Kidney epithelial cell (primary cell): ENCODE measurements at regions not wholly inside any gene's neighbourhood (a gene's known extent, or its start where the extent isn't known, plus 50 kb on each side); places are given as distances from the start of the nearest gene placed in this dataset.

ENCODE experiments used
- DNase-seq: peaks from one replicate; pipeline ENCODE4 v3.0.0-alpha.2; 2010; ENCODE audit warnings: low read depth
- H3K27me3 ChIP-seq: 2 replicates; pipeline ENCODE4 v1.6.0; 2011; ENCODE audit warnings: low read length; ENCODE audit not compliant: control insufficient read depth, insufficient read depth
- H3K36me3 ChIP-seq: 2 replicates; pipeline ENCODE4 v1.5.1; 2011; ENCODE audit warnings: low read length; ENCODE audit not compliant: control insufficient read depth, insufficient read depth
- H3K4me3 ChIP-seq: 2 replicates; pipeline ENCODE4 v1.5.1; 2011; ENCODE audit warnings: low read depth, mild to moderate bottlenecking, control low read depth, low read length
- TF ChIP-seq, protein P1 (sequence below): IDR thresholded peaks from 2 replicates; pipeline ENCODE4 v1.5.1; 2011; ENCODE audit warnings: mild to moderate bottlenecking, moderate library complexity, low read length, control low read depth, inconsistent platforms; ENCODE audit not compliant: insufficient read depth, poor library complexity, severe bottlenecking

DNA sequence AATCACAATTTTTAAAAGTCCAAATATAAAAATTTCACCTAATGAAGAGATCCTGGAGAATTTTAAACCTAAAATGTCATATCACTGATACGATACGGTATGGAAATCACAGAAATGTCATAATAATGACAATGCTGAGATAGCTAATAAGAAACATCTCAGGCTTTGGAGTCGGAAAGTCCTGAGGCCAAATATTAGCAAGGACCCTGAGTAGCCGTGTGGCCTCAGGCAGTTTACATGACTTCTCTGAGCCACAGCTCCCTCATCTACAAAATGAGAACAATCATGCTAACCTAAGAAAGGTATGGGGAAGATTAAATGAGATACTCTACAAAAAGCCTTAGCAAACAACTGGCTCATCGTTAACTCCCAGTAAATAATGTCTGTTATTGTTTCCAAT, 100.9 kb upstream of the NEBL start:
- Histone ChIP-seq H3K36me3 (no peaks in the 10 kb centered on the region), H3K4me3 (no peak overlapping the region), H3K27me3 (no peaks in the 10 kb centered on the region)
- no peak for DNase-seq
- TF ChIP-seq, protein P1, sequence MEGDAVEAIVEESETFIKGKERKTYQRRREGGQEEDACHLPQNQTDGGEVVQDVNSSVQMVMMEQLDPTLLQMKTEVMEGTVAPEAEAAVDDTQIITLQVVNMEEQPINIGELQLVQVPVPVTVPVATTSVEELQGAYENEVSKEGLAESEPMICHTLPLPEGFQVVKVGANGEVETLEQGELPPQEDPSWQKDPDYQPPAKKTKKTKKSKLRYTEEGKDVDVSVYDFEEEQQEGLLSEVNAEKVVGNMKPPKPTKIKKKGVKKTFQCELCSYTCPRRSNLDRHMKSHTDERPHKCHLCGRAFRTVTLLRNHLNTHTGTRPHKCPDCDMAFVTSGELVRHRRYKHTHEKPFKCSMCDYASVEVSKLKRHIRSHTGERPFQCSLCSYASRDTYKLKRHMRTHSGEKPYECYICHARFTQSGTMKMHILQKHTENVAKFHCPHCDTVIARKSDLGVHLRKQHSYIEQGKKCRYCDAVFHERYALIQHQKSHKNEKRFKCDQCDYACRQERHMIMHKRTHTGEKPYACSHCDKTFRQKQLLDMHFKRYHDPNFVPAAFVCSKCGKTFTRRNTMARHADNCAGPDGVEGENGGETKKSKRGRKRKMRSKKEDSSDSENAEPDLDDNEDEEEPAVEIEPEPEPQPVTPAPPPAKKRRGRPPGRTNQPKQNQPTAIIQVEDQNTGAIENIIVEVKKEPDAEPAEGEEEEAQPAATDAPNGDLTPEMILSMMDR, result no peak

DNA sequence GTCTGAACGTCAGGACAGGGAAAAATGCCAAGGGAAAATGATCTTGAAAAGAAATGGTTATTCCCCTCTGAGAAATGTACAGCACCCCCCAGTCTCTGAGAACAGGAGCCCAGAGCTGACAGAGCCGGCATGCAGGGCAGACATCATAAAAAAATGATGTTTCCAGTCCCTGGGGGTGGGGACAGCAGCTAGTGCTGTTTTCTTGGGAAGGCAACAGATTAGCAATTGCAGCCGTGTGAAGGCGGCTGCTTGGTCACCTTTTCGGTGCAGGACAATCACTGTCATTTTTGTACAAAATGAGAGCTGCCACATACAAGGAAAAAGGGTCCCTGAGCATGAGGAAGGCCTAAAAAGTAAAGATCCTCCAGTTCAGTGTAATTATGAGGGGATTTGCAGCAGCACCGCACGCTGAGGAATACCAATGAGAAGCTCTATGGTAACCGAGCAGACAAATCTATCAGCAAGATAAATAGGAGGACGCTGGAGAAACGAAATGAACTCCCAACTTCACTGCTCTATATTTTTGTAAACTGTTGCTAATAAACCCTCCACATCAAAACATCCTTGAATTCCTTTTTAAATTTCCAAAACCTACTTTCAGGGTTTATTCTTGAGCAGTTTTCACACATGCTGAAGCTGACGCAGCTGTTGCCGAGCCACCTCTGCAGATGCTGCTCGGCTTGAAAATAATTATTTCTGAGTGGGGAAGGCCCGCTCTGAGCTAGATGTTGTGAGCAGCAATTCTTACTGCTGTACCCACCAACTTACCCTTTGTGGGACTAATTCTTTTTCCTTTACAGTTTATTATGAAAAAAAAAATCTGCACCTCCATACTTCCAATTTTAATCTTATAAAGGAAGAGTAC, 98.2 kb upstream of the NEBL start:
- no peak for DNase-seq

DNA sequence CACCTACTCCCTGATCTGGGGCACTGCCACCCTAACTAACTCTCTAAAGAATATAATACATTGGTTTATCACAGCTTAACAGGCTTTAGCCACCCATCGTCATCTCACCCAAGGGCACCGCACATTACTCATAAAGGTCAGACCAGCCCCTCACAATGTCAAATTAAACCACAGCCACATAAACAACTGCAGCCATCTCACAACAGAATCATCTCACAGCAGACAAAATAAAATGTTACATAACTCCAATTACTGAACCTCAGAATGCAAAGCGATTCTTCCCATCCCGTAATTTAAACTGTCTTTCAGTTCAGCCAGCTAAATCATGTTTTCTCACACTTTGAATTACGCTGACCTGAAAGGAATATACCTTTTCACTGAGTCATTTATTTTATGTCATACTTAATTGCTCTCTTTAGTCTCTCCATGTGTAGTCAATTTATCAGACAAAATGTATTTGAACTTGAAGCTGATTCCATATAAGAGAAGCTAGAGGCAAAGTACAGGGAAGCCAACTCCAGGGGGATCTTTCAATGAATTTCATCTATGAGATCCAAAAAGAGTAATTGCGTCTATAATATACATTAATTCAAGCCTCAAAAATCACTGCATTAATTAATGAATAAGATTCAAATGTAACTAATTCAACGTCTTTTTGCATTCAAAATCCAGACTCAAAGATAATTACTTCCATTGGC, 96.9 kb upstream of the NEBL start:
- H3K36me3 ChIP-seq, result no peaks in the 10 kb centered on the region
- no peaks in the 10 kb centered on the region for H3K27me3 ChIP-seq
- TF ChIP-seq, protein P1, result no peak
- no peak overlapping the region for H3K4me3 ChIP-seq
- DNase-seq, result no peak

More for the DNA sequence above, 98.2 kb upstream of the NEBL start:
- no peaks in the 10 kb centered on the region for H3K36me3 ChIP-seq
- TF ChIP-seq, protein P1, result no peak
- H3K27me3 ChIP-seq, result no peaks in the 10 kb centered on the region
- no peak overlapping the region for H3K4me3 ChIP-seq

DNA sequence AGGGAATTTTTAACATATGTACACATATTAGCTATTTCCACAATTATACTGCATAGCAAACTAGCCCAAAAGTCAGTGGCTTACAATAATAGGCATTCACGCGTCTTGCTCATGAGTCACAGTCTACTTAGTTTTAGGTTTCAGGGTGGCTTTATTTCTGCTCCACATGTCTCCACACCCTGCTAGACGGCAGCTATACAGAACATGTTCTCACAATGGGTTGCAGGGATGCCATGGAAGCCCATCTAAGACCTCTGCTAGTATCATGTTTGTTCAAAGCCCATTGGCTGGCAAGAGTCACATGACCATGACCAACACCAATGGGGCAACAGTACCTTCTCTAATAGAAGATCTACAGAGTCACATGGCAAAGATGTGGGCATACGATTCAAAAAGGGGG, 96.3 kb upstream of the NEBL start:
- no peak for DNase-seq
- Histone ChIP-seq H3K27me3 (no peaks in the 10 kb centered on the region), H3K4me3 (no peak overlapping the region), H3K36me3 (no peaks in the 10 kb centered on the region)
- TF ChIP-seq, protein P1, result no peak

DNA sequence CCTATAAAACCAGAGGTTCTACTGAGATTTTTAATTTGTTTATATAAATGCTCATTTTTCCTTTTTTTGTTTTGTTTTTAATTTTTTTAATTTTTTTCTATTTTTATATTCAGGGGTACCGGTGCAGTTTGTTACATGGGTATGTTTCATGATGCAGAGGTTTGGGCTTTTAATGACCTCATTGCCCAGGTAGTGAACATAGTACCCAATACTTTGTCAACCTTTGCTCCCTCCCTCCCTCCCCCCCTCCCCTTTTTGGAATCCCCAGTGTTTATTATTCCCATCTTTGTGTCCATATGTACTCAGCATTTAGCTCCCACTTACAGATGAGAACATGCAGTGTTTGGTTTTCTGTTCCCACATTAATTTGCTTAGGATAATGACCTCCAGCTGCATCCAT, 94.4 kb upstream of the NEBL start:
- Histone ChIP-seq H3K4me3 (no peak overlapping the region), H3K36me3 (no peaks in the 10 kb centered on the region), H3K27me3 (no peaks in the 10 kb centered on the region)
- TF ChIP-seq, protein P1, result no peak
- no peak for DNase-seq
